Stomach (tissue), 4 donors: ENCODE measurements at regions not wholly inside any gene's neighbourhood (a gene's known extent, or its start where the extent isn't known, plus 50 kb on each side); places are given as distances from the start of the nearest gene placed in this dataset.

ENCODE experiments used
- CTCF ChIP-seq, 7 experiments: fragments of 450-650 bp in 4 of 7; fragments of 200-600 bp in 3 of 7; sonication (generic) in 3 of 7; IDR thresholded peaks; one replicate each; pipeline ENCODE4 v1.5.1; 2016 to 2019; ENCODE audit warnings: antibody characterized with exemption in 7 of 7, control low read depth in 2 of 7, mild to moderate bottlenecking in 1 of 7
- POLR2A ChIP-seq, 4 donors: fragments of 450-650 bp; IDR thresholded peaks; one replicate each; pipeline ENCODE4 v1.6.1; 2016; ENCODE audit warnings: antibody characterized with exemption in 4 of 4, control low read depth in 2 of 4, mild to moderate bottlenecking in 1 of 4, moderate library complexity in 1 of 4

- TF ChIP-seq CTCF (IDR thresholded peaks at IDR 0.05): no peak
- TF ChIP-seq POLR2A (IDR thresholded peaks at IDR 0.05): no peak
These were observed 148.0 kb downstream of the USP46 start for GRCh38 chr4:52510939-52511565.
